SIG-M5 treated with dmso at 0.1 percent for 504 hours (cell line): ENCODE measurements at regions not wholly inside any gene's neighbourhood (a gene's known extent, or its start where the extent isn't known, plus 50 kb on each side); places are given as distances from the start of the nearest gene placed in this dataset.
"Not testable (repeated sequence)": the region's sequence is repeated elsewhere in the genome, so short reads cannot be mapped to it uniquely, and the experiment has no call there.

Source experiments
- DNase-seq: peaks from one replicate; lab custom pipeline; 2025; ENCODE audit not compliant: unreplicated experiment; lab: John Stamatoyannopoulos, UW

- DNase-seq, result no peak
Observed at GRCh38 chr3:95711789-95712188, 1102.6 kb upstream of the EPHA6 start.

- no peak for DNase-seq
Observed at GRCh38 chr3:95715128-95715527, 1099.3 kb upstream of the EPHA6 start.

GRCh38 chr3:95717048-95717447 lies 1097.3 kb upstream of the EPHA6 start:
- no peak for DNase-seq

GRCh38 chr3:95718168-95718567 lies 1096.2 kb upstream of the EPHA6 start:
- DNase-seq, result no peak

- no peak for DNase-seq
Observed at GRCh38 chr3:95719481-95719880, 1094.9 kb upstream of the EPHA6 start.

GRCh38 chr3:95721938-95722337 lies 1092.5 kb upstream of the EPHA6 start:
- peak; percentile 1 for DNase-seq

GRCh38 chr3:95725770-95726169 lies 1088.6 kb upstream of the EPHA6 start:
- DNase-seq, result no peak

- DNase-seq, result no peak
Observed at GRCh38 chr3:95731753-95732152, 1082.6 kb upstream of the EPHA6 start.

GRCh38 chr3:95733336-95733735 lies 1081.1 kb upstream of the EPHA6 start:
- DNase-seq, result no peak

GRCh38 chr3:95738045-95738444 lies 1076.3 kb upstream of the EPHA6 start:
- no peak for DNase-seq

- not testable (repeated sequence) for DNase-seq
Observed at GRCh38 chr3:95744896-95745295, 1069.5 kb upstream of the EPHA6 start.

GRCh38 chr3:95750097-95750496 lies 1064.3 kb upstream of the EPHA6 start:
- no peak for DNase-seq

- no peak for DNase-seq
Observed at GRCh38 chr3:95751509-95751908, 1062.9 kb upstream of the EPHA6 start.

GRCh38 chr3:95752199-95752598 lies 1062.2 kb upstream of the EPHA6 start:
- no peak for DNase-seq

- DNase-seq, result no peak
Observed at GRCh38 chr3:95758707-95759106, 1055.7 kb upstream of the EPHA6 start.

GRCh38 chr3:95759614-95760301 lies 1054.6 kb upstream of the EPHA6 start:
- no peak for DNase-seq

- no peak for DNase-seq
Observed at GRCh38 chr3:95775486-95776094, 1038.8 kb upstream of the EPHA6 start.

- DNase-seq, result no peak
Observed at GRCh38 chr3:95781598-95781997, 1032.8 kb upstream of the EPHA6 start.

GRCh38 chr3:95789111-95789510 lies 1025.3 kb upstream of the EPHA6 start:
- no peak for DNase-seq

GRCh38 chr3:95797081-95797480 lies 1017.3 kb upstream of the EPHA6 start:
- DNase-seq, result no peak

- no peak for DNase-seq
Observed at GRCh38 chr3:95798628-95799027, 1015.8 kb upstream of the EPHA6 start.

- no peak for DNase-seq
Observed at GRCh38 chr3:95810462-95810861, 1003.9 kb upstream of the EPHA6 start.

- DNase-seq, result no peak
Observed at GRCh38 chr3:95813244-95813643, 1001.1 kb upstream of the EPHA6 start.
